A549 (cell line): ENCODE measurements at regions not wholly inside any gene's neighbourhood (a gene's known extent, or its start where the extent isn't known, plus 50 kb on each side); places are given as distances from the start of the nearest gene placed in this dataset.

ENCODE experiments used
- ATAC-seq, 2 experiments: fragments of 200-7000 bp in 1 of 2; fragments of >200 bp in 1 of 2; cut with Nextera tagmentation in 1 of 2; cut with Tn5 transposase in 1 of 2; 3 replicates each; pipeline versions ENCODE4 v1.8.0 to v1.9.1; 2018 to 2020; ENCODE audit warnings: mild to moderate bottlenecking in 1 of 2, moderate library complexity in 1 of 2
- CTCF ChIA-PET: fragments of 300-600 bp; sonication (Branson Sonifier 250); formaldehyde crosslinking; extraction: SDS; loops from one replicate; lab custom pipeline; 2021; ENCODE audit warnings: antibody characterized with exemption, inconsistent platforms; lab: Yijun Ruan, JAX
- POLR2A ChIA-PET: fragments of 350-600 bp; formaldehyde crosslinking; extraction: SDS; loops from one replicate; lab custom pipeline; 2021; ENCODE audit warnings: antibody characterized with exemption, inconsistent platforms; lab: Yijun Ruan, JAX
- DNase-seq, 2 experiments: peaks; one replicate each; pipeline versions ENCODE4 v3.0.0 to v3.0.0-alpha.2; 2011 to 2016; ENCODE audit warnings: low read depth in 1 of 2, low spot score in 1 of 2
- FAIRE-seq: peaks from 2 replicates; lab custom pipeline; 2011; peaks lifted over from hg19 to GRCh38; lab: Jason Lieb, UNC
- H3K27ac ChIP-seq, 2 experiments: fragments of >200 bp; sonication (Bioruptor Twin); formaldehyde crosslinking; 3 replicates each; pipeline ENCODE4 v1.5.1; 2016 to 2017
- H3K4me1 ChIP-seq: fragments of >200 bp; sonication (Bioruptor Twin); formaldehyde crosslinking; 3 replicates; pipeline ENCODE4 v1.6.1; 2016
- H3K4me2 ChIP-seq: fragments of >200 bp; sonication (Bioruptor Twin); formaldehyde crosslinking; 3 replicates; pipeline ENCODE4 v1.6.1; 2016
- H3K4me3 ChIP-seq: fragments of >200 bp; sonication (Bioruptor Twin); formaldehyde crosslinking; 3 replicates; pipeline ENCODE4 v1.5.1; 2016
- H3K9me3 ChIP-seq: fragments of >200 bp; sonication (Bioruptor Twin); formaldehyde crosslinking; 3 replicates; pipeline ENCODE4 v1.6.1; 2016
- BHLHE40 ChIP-seq: IDR thresholded peaks from 2 replicates; pipeline ENCODE4 v1.6.1; 2012; ENCODE audit warnings: low read depth, low read length, inconsistent platforms
- EHF ChIP-seq: fragments of 250-450 bp; sonication (Bioruptor Pico); IDR thresholded peaks from 2 replicates; pipeline ENCODE4 v1.5.0; 2020; ENCODE audit warnings: mild to moderate bottlenecking
- EHMT2 ChIP-seq: fragments of 200-600 bp; sonication (generic); IDR thresholded peaks from 2 replicates; pipeline ENCODE4 v1.6.1; 2016; ENCODE audit warnings: antibody characterized with exemption, low read depth, mild to moderate bottlenecking, moderate library complexity
- ESRRA ChIP-seq: fragments of 150-350 bp; IDR thresholded peaks from 2 replicates; pipeline ENCODE4 v1.6.1; 2014; ENCODE audit warnings: mild to moderate bottlenecking, low read length, borderline replicate concordance
- FOXS1 ChIP-seq: fragments of 250-450 bp; sonication (Bioruptor Pico); IDR thresholded peaks from 2 replicates; pipeline ENCODE4 v1.5.0; 2020; ENCODE audit warnings: mild to moderate bottlenecking, moderate library complexity
- GATA3 ChIP-seq: IDR thresholded peaks from 2 replicates; pipeline ENCODE4 v1.6.1; 2012; ENCODE audit warnings: borderline replicate concordance
- HOXB13 ChIP-seq: fragments of 250-450 bp; sonication (Bioruptor Pico); IDR thresholded peaks from 2 replicates; pipeline ENCODE4 v1.5.0; 2020; ENCODE audit warnings: low read depth, mild to moderate bottlenecking, moderate library complexity
- NFE2L2 ChIP-seq: fragments of 150-350 bp; conservative IDR thresholded peaks from 2 replicates; pipeline ENCODE4 v1.6.1; 2014; ENCODE audit warnings: low read length
- POLR2AphosphoS2 ChIP-seq: conservative IDR thresholded peaks from 2 replicates; pipeline ENCODE4 v1.6.1; 2012; ENCODE audit warnings: low read length, improper control_type of control experiment, inconsistent platforms
- RCOR1 ChIP-seq: fragments of 150-350 bp; IDR thresholded peaks from 2 replicates; pipeline ENCODE4 v1.6.1; 2014; ENCODE audit warnings: antibody characterized with exemption, low read length, low read depth
- SREBF2 ChIP-seq: fragments of 450-650 bp; IDR thresholded peaks from 2 replicates; pipeline ENCODE4 v1.6.1; 2014; ENCODE audit warnings: mild to moderate bottlenecking, moderate library complexity
- TFCP2L1 ChIP-seq: fragments of 250-450 bp; sonication (Bioruptor Pico); IDR thresholded peaks from 2 replicates; pipeline ENCODE4 v1.5.0; 2021; ENCODE audit warnings: mild to moderate bottlenecking
- WGBS: methylation state at CpG from one replicate; pipeline ENCODE4 v1.1.6; 2017; ENCODE audit errors: missing lambda C conversion rate; 5-methylcytosine and 5-hydroxymethylcytosine counted together
- TF ChIP-seq, protein P1 (sequence below): fragments of 150-350 bp; IDR thresholded peaks from 2 replicates; pipeline ENCODE4 v1.6.1; 2014; ENCODE audit warnings: low read depth, mild to moderate bottlenecking, low read length
- TF ChIP-seq, protein P2 (sequence below): fragments of 250-450 bp; sonication (Bioruptor Pico); IDR thresholded peaks from 2 replicates; pipeline ENCODE4 v1.5.0; 2021; ENCODE audit warnings: mild to moderate bottlenecking, moderate library complexity, borderline replicate concordance
- TF ChIP-seq, protein P3 (sequence below): IDR thresholded peaks from 2 replicates; pipeline ENCODE4 v1.6.1; 2012; ENCODE audit warnings: low read depth, borderline replicate concordance
- TF ChIP-seq, protein P4 (sequence below): fragments of 450-650 bp; IDR thresholded peaks from 2 replicates; pipeline ENCODE4 v1.6.1; 2014; ENCODE audit warnings: antibody characterized with exemption
- TF ChIP-seq, protein P5 (sequence below): fragments of >200 bp; sonication (Bioruptor Twin); formaldehyde crosslinking; IDR thresholded peaks from 3 replicates; pipeline ENCODE4 v1.6.1; 2016

DNA sequence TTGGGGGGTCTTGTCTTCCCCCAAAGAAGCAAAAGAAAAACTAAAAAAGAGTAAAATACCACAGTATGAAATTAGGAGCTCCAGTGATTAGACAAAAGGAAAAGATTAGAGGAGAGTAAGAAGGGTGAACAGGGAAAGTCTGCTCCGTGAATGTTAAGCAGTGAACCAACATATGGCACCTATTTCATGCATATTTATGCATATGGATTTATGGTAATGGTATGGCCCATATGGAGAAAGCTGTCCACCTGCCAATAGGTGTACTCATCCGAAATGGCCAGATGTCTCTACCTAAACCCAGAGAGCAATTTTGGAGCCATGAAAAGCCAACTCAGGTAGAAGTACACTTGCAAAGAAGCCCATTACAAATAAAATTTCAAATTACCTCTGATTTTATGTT, 404.0 kb upstream of the RAB6C start:
- Histone ChIP-seq H3K9me3 (no peaks in the 10 kb centered on the region), H3K4me3 (no peak overlapping the region), H3K4me1 (no peaks in the 10 kb centered on the region), H3K27ac (no peak overlapping the region), H3K4me2 (no peak overlapping the region)
- ChIA-PET CTCF (no interaction called here), POLR2A (no interaction called here)
- DNase-seq = no peak
- ATAC-seq = no peak
- WGBS = 4% methylated on average over 2 of the region's 2 CpGs
- FAIRE-seq = no peak
- TF ChIP-seq EHMT2 = no peak

DNA sequence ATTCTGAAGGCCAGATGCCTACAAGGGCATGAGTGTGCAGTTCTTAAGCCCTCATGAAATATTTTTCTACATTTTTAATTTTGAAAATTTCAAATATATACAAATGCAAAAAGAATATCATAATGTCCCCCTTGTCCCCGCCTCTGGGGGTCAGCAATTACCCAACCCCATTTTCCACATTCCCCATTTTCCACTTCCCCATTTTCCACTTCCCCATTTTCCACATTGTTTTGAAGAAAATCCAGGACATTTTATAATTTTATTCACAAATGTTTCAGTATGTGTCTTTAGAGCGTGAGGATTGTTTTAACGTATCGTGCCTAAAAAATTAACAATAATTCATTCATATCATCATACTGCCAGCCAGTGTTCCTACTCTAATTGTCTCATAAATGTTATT, 403.6 kb upstream of the RAB6C start:
- 15% methylated on average over 4 of the region's 4 CpGs for WGBS
- Histone ChIP-seq H3K4me2 (no peak overlapping the region), H3K27ac (no peak overlapping the region), H3K9me3 (no peaks in the 10 kb centered on the region), H3K4me1 (no peaks in the 10 kb centered on the region), H3K4me3 (no peak overlapping the region)
- no peak for TF ChIP-seq POLR2AphosphoS2
- no peak for TF ChIP-seq HOXB13
- ChIA-PET POLR2A (no interaction called here), CTCF (no interaction called here)
- no peak for DNase-seq
- ATAC-seq = no peak
- no peak for FAIRE-seq

DNA sequence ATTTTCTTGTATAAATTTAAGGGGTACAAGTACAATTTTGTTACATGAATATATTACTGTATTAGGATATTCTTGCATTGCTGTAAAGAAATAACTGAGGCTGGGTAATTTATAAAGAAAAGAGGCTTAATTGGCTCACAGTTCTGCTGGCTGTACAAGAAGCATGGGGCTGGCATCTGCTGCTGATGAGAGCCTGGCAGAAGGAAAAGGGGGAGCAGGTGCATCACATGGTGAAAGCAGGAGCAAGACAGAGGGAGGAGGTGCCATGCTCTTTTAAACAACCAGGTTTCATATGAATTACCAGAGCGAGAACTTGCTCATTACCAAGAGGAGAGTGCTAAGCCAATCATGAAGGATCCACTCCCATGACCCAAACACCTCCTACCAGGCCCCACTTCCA, 399.5 kb upstream of the RAB6C start:
- POLR2A ChIA-PET = no interaction called here
- Histone ChIP-seq H3K4me2 (no peak overlapping the region), H3K9me3 (no peaks in the 10 kb centered on the region), H3K27ac (no peak overlapping the region), H3K4me3 (no peak overlapping the region), H3K4me1 (no peaks in the 10 kb centered on the region)
- DNase-seq = no peak
- 0% methylated on average over 1 of the region's 1 CpG for WGBS
- TF ChIP-seq NFE2L2 (no peak), FOXS1 (CRISPR knock-in tag) (no peak), EHMT2 (no peak), GATA3 (no peak), SREBF2 (no peak), RCOR1 (no peak), BHLHE40 (no peak), EHF (CRISPR knock-in tag) (no peak)
- TF ChIP-seq, protein P1, sequence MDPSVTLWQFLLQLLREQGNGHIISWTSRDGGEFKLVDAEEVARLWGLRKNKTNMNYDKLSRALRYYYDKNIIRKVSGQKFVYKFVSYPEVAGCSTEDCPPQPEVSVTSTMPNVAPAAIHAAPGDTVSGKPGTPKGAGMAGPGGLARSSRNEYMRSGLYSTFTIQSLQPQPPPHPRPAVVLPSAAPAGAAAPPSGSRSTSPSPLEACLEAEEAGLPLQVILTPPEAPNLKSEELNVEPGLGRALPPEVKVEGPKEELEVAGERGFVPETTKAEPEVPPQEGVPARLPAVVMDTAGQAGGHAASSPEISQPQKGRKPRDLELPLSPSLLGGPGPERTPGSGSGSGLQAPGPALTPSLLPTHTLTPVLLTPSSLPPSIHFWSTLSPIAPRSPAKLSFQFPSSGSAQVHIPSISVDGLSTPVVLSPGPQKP = no peak
- TF ChIP-seq, protein P2, sequence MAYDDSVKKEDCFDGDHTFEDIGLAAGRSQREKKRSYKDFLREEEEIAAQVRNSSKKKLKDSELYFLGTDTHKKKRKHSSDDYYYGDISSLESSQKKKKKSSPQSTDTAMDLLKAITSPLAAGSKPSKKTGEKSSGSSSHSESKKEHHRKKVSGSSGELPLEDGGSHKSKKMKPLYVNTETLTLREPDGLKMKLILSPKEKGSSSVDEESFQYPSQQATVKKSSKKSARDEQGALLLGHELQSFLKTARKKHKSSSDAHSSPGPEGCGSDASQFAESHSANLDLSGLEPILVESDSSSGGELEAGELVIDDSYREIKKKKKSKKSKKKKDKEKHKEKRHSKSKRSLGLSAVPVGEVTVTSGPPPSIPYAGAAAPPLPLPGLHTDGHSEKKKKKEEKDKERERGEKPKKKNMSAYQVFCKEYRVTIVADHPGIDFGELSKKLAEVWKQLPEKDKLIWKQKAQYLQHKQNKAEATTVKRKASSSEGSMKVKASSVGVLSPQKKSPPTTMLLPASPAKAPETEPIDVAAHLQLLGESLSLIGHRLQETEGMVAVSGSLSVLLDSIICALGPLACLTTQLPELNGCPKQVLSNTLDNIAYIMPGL (CRISPR knock-in tag) = no peak
- TF ChIP-seq, protein P3, sequence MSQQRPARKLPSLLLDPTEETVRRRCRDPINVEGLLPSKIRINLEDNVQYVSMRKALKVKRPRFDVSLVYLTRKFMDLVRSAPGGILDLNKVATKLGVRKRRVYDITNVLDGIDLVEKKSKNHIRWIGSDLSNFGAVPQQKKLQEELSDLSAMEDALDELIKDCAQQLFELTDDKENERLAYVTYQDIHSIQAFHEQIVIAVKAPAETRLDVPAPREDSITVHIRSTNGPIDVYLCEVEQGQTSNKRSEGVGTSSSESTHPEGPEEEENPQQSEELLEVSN = no peak
- TF ChIP-seq, protein P4, sequence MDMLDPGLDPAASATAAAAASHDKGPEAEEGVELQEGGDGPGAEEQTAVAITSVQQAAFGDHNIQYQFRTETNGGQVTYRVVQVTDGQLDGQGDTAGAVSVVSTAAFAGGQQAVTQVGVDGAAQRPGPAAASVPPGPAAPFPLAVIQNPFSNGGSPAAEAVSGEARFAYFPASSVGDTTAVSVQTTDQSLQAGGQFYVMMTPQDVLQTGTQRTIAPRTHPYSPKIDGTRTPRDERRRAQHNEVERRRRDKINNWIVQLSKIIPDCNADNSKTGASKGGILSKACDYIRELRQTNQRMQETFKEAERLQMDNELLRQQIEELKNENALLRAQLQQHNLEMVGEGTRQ = no peak
- TF ChIP-seq, protein P5, sequence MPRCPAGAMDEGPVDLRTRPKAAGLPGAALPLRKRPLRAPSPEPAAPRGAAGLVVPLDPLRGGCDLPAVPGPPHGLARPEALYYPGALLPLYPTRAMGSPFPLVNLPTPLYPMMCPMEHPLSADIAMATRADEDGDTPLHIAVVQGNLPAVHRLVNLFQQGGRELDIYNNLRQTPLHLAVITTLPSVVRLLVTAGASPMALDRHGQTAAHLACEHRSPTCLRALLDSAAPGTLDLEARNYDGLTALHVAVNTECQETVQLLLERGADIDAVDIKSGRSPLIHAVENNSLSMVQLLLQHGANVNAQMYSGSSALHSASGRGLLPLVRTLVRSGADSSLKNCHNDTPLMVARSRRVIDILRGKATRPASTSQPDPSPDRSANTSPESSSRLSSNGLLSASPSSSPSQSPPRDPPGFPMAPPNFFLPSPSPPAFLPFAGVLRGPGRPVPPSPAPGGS = no peak
- CTCF ChIA-PET = no interaction called here
- FAIRE-seq = no peak
- no peak for ATAC-seq

DNA sequence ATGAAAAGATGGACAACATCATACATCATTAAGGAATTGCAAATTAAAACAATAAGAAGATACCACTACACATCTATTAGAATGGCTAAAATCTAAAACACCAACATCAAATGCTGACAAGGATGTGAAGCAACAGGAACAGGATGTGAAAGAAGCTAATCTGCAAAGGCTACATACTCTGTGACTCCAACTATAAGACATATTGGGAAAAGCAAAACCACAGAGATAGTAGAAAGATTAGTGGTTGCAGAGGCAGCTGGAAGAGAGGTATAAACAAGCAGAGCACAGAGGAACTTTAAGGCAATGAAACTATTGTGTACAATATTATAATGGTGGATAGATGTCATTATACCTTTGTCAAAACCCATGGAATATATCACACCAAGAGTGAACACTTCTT, 393.7 kb upstream of the RAB6C start:
- H3K4me3 ChIP-seq = no peak overlapping the region
- DNase-seq = no peak
- no peaks in the 10 kb centered on the region for H3K9me3 ChIP-seq
- no peak for FAIRE-seq
- no peak overlapping the region for H3K27ac ChIP-seq
- ChIA-PET CTCF (no interaction called here), POLR2A (no interaction called here)
- ATAC-seq = no peak
- no peak overlapping the region for H3K4me2 ChIP-seq
- no peaks in the 10 kb centered on the region for H3K4me1 ChIP-seq
- no peak for TF ChIP-seq TFCP2L1 (CRISPR knock-in tag)
- TF ChIP-seq ESRRA = no peak
